Tibial artery (tissue), 4 donors: ENCODE measurements at regions not wholly inside any gene's neighbourhood (a gene's known extent, or its start where the extent isn't known, plus 50 kb on each side); places are given as distances from the start of the nearest gene placed in this dataset.

Experiments used
- DNase-seq, 2 donors: peaks; one replicate each; pipeline ENCODE4 v3.0.0-alpha.2; 2019
- H3K27ac ChIP-seq, 2 donors: fragments of 200-600 bp; sonication (generic) in 1 of 2; 1 replicate in 1 of 2; 2 replicates in 1 of 2; pipeline ENCODE4 v1.5.1; 2018 to 2019; ENCODE audit warnings: mild to moderate bottlenecking in 1 of 2
- H3K27me3 ChIP-seq, 2 donors: fragments of 200-600 bp; sonication (generic) in 1 of 2; one replicate each; pipeline versions ENCODE4 v1.5.1 to v1.6.0; 2016 to 2019
- H3K36me3 ChIP-seq, 3 donors: fragments of 200-600 bp; sonication (generic) in 2 of 3; one replicate each; pipeline ENCODE4 v1.5.1; 2016 to 2019; ENCODE audit warnings: mild to moderate bottlenecking in 2 of 3
- H3K4me1 ChIP-seq, 4 donors: fragments of 200-600 bp; sonication (generic) in 2 of 4; 1 replicate in 3 of 4; 2 replicates in 1 of 4; pipeline ENCODE4 v1.5.1; 2016 to 2019
- H3K4me3 ChIP-seq, 2 donors: fragments of 200-600 bp; sonication (generic) in 1 of 2; 1 replicate in 1 of 2; 2 replicates in 1 of 2; pipeline ENCODE4 v1.5.1; 2018 to 2019; ENCODE audit warnings: mild to moderate bottlenecking in 2 of 2
- H3K9me3 ChIP-seq, 3 donors: fragments of 200-600 bp; sonication (generic) in 1 of 3; one replicate each; pipeline ENCODE4 v1.5.1; 2016 to 2019
- CTCF ChIP-seq, 2 experiments: fragments of 200-600 bp in 1 of 2; fragments of 450-650 bp in 1 of 2; IDR thresholded peaks; one replicate each; pipeline ENCODE4 v1.5.1; 2017 to 2019; ENCODE audit warnings: antibody characterized with exemption in 2 of 2, mild to moderate bottlenecking in 1 of 2, moderate library complexity in 1 of 2
- intact Hi-C: fragments of 100-400 bp; cut with DNase I; formaldehyde crosslinking; loops from one replicate; pipeline ENCODE4 v1.15.0; 2023; ENCODE audit warnings: low total_unique reads

GRCh38 chr3:18782191-18782590 is 357.1 kb upstream of the SATB1 start:
- Histone ChIP-seq H3K4me3 (no peak overlapping the region), H3K27me3 (no peaks in the 10 kb centered on the region), H3K9me3 (no peaks in the 10 kb centered on the region), H3K27ac (no peak overlapping the region), H3K4me1 (no peaks in the 10 kb centered on the region), H3K36me3 (no peaks in the 10 kb centered on the region)
- DNase-seq: no peak
- intact Hi-C loops: no loop called here
- TF ChIP-seq CTCF (IDR thresholded peaks at IDR 0.05): no peak

GRCh38 chr3:18780959-18781358 is 355.8 kb upstream of the SATB1 start:
- intact Hi-C loops: no loop called here
- no peak for TF ChIP-seq CTCF (IDR thresholded peaks at IDR 0.05)
- Histone ChIP-seq H3K9me3 (no peaks in the 10 kb centered on the region), H3K4me1 (no peaks in the 10 kb centered on the region), H3K27me3 (no peaks in the 10 kb centered on the region), H3K36me3 (no peaks in the 10 kb centered on the region), H3K4me3 (no peak overlapping the region), H3K27ac (no peak overlapping the region)
- no peak for DNase-seq

- intact Hi-C loops: no loop called here
- Histone ChIP-seq H3K27ac (no peak overlapping the region), H3K4me1 (no peaks in the 10 kb centered on the region), H3K4me3 (no peak overlapping the region), H3K36me3 (no peaks in the 10 kb centered on the region), H3K27me3 (no peaks in the 10 kb centered on the region), H3K9me3 (no peaks in the 10 kb centered on the region)
- DNase-seq: no peak
- TF ChIP-seq CTCF (IDR thresholded peaks at IDR 0.05): no peak
Measured at GRCh38 chr3:18779704-18780103, 354.6 kb upstream of the SATB1 start.

GRCh38 chr3:18778598-18778997 is 353.5 kb upstream of the SATB1 start:
- TF ChIP-seq CTCF (IDR thresholded peaks at IDR 0.05): no peak
- DNase-seq: no peak
- Histone ChIP-seq H3K9me3 (no peaks in the 10 kb centered on the region), H3K27ac (no peak overlapping the region), H3K4me3 (no peak overlapping the region), H3K27me3 (no peaks in the 10 kb centered on the region), H3K36me3 (no peaks in the 10 kb centered on the region), H3K4me1 (no peaks in the 10 kb centered on the region)
- intact Hi-C loops: no loop called here

GRCh38 chr3:18778094-18778493 is 353.0 kb upstream of the SATB1 start:
- no peaks in the 10 kb centered on the region for H3K4me1 ChIP-seq
- intact Hi-C loops: no loop called here
- no peak for TF ChIP-seq CTCF (IDR thresholded peaks at IDR 0.05)

GRCh38 chr3:18775501-18775900 is 350.4 kb upstream of the SATB1 start:
- no peak for DNase-seq
- H3K36me3 ChIP-seq: no peaks in the 10 kb centered on the region
- intact Hi-C loops: no loop called here
- no peaks in the 10 kb centered on the region for H3K27me3 ChIP-seq
- no peaks in the 10 kb centered on the region for H3K4me1 ChIP-seq
- no peaks in the 10 kb centered on the region for H3K9me3 ChIP-seq
- H3K27ac ChIP-seq: no peak overlapping the region
- H3K4me3 ChIP-seq: no peak overlapping the region
- TF ChIP-seq CTCF (IDR thresholded peaks at IDR 0.05): no peak

More at GRCh38 chr3:18778094-18778493, 353.0 kb upstream of the SATB1 start:
- Histone ChIP-seq H3K27me3 (no peaks in the 10 kb centered on the region), H3K27ac (no peak overlapping the region), H3K36me3 (no peaks in the 10 kb centered on the region), H3K4me3 (no peak overlapping the region), H3K9me3 (no peaks in the 10 kb centered on the region)
- DNase-seq: no peak
